Natural killer cell (primary cell): ENCODE measurements at regions not wholly inside any gene's neighbourhood (a gene's known extent, or its start where the extent isn't known, plus 50 kb on each side); places are given as distances from the start of the nearest gene placed in this dataset.

ENCODE experiments used
- ATAC-seq, 3 donors: fragments of 150-1000 bp in 2 of 3; fragments of 200-7000 bp in 1 of 3; cut with Tn5 transposase; 1 replicate in 1 of 3; 2 replicates in 2 of 3; pipeline ENCODE4 v1.10.0; 2021; ENCODE audit warnings: mild to moderate bottlenecking in 2 of 3, moderate library complexity in 2 of 3
- DNase-seq, 2 donors: peaks; one replicate each; pipeline versions ENCODE4 v3.0.0 to v3.0.0-alpha.2; 2013 to 2021; ENCODE audit warnings: mixed read lengths in 1 of 2
- H3K27ac ChIP-seq: one replicate; pipeline ENCODE4 v1.5.1; 2013; ENCODE audit warnings: mild to moderate bottlenecking, low read length
- H3K27me3 ChIP-seq: one replicate; pipeline ENCODE4 v1.6.1; 2013; ENCODE audit warnings: low read length; ENCODE audit not compliant: control insufficient read depth, insufficient read depth
- H3K36me3 ChIP-seq: one replicate; pipeline ENCODE4 v1.6.1; 2013; ENCODE audit warnings: low read length; ENCODE audit not compliant: control insufficient read depth, insufficient read depth
- H3K4me1 ChIP-seq: one replicate; pipeline ENCODE4 v1.6.1; 2013; ENCODE audit warnings: low read length; ENCODE audit not compliant: control insufficient read depth, insufficient read depth
- H3K4me3 ChIP-seq: one replicate; pipeline ENCODE4 v1.5.1; 2013; ENCODE audit warnings: low read length
- H3K9me3 ChIP-seq: one replicate; pipeline ENCODE4 v1.6.1; 2013; ENCODE audit warnings: low read length; ENCODE audit not compliant: control insufficient read depth, insufficient read depth
- H3K27ac Mint-ChIP-seq, 2 donors: one replicate each; pipeline ENCODE4 v1.8.0; 2022; ENCODE audit warnings: mild to moderate bottlenecking in 2 of 2, mixed read lengths in 2 of 2, moderate library complexity in 1 of 2
- H3K27me3 Mint-ChIP-seq, 2 donors: one replicate each; pipeline ENCODE4 v1.8.0; 2022; ENCODE audit warnings: low read depth in 2 of 2, mixed read lengths in 2 of 2
- H3K36me3 Mint-ChIP-seq: one replicate; pipeline ENCODE4 v1.8.0; 2022; ENCODE audit warnings: mixed read lengths
- H3K4me1 Mint-ChIP-seq, 2 donors: one replicate each; pipeline ENCODE4 v1.8.0; 2022; ENCODE audit warnings: mixed read lengths in 2 of 2
- H3K4me3 Mint-ChIP-seq: one replicate; pipeline ENCODE4 v1.8.0; 2022; ENCODE audit warnings: mild to moderate bottlenecking, moderate library complexity, mixed read lengths
- H3K9me3 Mint-ChIP-seq, 2 donors: one replicate each; pipeline ENCODE4 v1.8.0; 2022; ENCODE audit warnings: mixed read lengths in 2 of 2
- CTCF ChIP-seq: fragments of 200-600 bp; IDR thresholded peaks from one replicate; pipeline ENCODE4 v1.8.0; 2022; ENCODE audit warnings: antibody characterized with exemption
- WGBS: methylation state at CpG from one replicate; pipeline ENCODE4 v1.1.7; 2013; ENCODE audit warnings: missing lambda C conversion rate; ENCODE audit not compliant: insufficient coverage; 5-methylcytosine and 5-hydroxymethylcytosine counted together
- intact Hi-C: fragments of 100-400 bp; cut with micrococcal nuclease; formaldehyde crosslinking; loops from one replicate; pipeline ENCODE4 v1.14.2; 2022

GRCh38 chr7:42621543-42622219 lies 290.2 kb downstream of the C7orf25 start:
- peaks cover 5% of the 10 kb centered on the region for H3K27me3 ChIP-seq
- TF ChIP-seq CTCF = no peak
- no peak overlapping the region for H3K27ac Mint-ChIP-seq
- ATAC-seq (no peak), DNase-seq (no peak)
- no peak overlapping the region for H3K4me3 ChIP-seq
- H3K9me3 Mint-ChIP-seq = no peaks in the 10 kb centered on the region
- peaks cover 0 to 5% of the 10 kb centered on the region in 2 donors for H3K4me1 Mint-ChIP-seq
- H3K27me3 Mint-ChIP-seq = peaks cover 0 to 4% of the 10 kb centered on the region in 2 donors
- no peaks in the 10 kb centered on the region for H3K36me3 ChIP-seq
- intact Hi-C loops = no loop called here
- no peaks in the 10 kb centered on the region for H3K4me1 ChIP-seq
- H3K36me3 Mint-ChIP-seq = no peaks in the 10 kb centered on the region
- H3K27ac ChIP-seq = no peak overlapping the region
- no peak overlapping the region for H3K4me3 Mint-ChIP-seq
- WGBS = 79% methylated on average over 2 of the region's 3 CpGs
- H3K9me3 ChIP-seq = no peaks in the 10 kb centered on the region

DNA sequence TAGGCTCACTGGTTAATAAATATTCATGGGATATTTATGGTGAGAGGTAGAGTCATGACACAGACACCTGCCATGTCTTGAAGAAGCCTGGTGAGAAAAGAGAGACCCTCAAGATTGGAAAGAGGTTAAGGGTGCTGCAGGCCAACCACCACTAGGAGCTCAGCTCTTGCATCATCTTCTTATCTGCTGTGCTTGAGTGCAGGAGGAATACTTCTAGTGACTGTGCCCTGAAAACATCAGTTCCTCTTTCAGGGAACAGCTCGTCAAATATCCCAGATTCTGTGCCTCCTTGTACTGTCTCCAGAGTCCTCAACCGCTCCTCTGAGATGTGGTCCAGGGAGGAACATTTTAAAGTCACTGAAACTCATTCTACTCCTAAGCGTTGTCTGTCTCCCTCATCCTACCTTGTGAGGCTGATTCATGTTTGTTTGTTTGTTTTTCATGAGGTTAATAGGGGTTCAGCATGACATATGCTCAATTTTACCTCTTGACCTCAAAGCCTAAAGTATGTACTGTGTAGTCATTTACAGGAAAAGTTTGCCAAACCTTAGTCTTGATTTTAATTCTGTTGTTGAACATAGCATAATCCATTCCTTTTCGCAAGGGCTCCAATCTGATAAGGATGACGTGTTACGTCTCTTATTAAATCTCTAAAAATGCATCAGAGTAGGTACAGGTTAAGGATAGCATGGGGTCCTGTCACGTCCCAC lies 293.1 kb downstream of the C7orf25 start:
- Mint-ChIP-seq H3K4me1 (peaks cover 0 to 3% of the 10 kb centered on the region in 2 donors), H3K36me3 (no peaks in the 10 kb centered on the region), H3K27me3 (peaks cover 0 to 7% of the 10 kb centered on the region in 2 donors), H3K9me3 (no peaks in the 10 kb centered on the region), H3K27ac (no peak overlapping the region), H3K4me3 (no peak overlapping the region)
- intact Hi-C loops = no loop called here
- Histone ChIP-seq H3K27me3 (no peaks in the 10 kb centered on the region), H3K4me3 (no peak overlapping the region), H3K36me3 (no peaks in the 10 kb centered on the region), H3K4me1 (no peaks in the 10 kb centered on the region), H3K9me3 (no peaks in the 10 kb centered on the region), H3K27ac (no peak overlapping the region)
- DNase-seq = no peak
- 82% methylated on average over 7 of the region's 7 CpGs for WGBS
- TF ChIP-seq CTCF = no peak
- ATAC-seq = no peak

- H3K9me3 ChIP-seq = no peaks in the 10 kb centered on the region
- ATAC-seq = no peak
Observed at GRCh38 chr7:42617806-42618457, 293.9 kb downstream of the C7orf25 start.

More at GRCh38 chr7:42617806-42618457, 293.9 kb downstream of the C7orf25 start:
- Mint-ChIP-seq H3K4me3 (no peak overlapping the region), H3K9me3 (no peaks in the 10 kb centered on the region), H3K27me3 (peaks cover 0 to 7% of the 10 kb centered on the region in 2 donors), H3K4me1 (no peaks in the 10 kb centered on the region), H3K36me3 (no peaks in the 10 kb centered on the region), H3K27ac (no peak overlapping the region)
- no peaks in the 10 kb centered on the region for H3K27me3 ChIP-seq
- no peak overlapping the region for H3K4me3 ChIP-seq
- no peak for TF ChIP-seq CTCF
- DNase-seq = no peak
- H3K4me1 ChIP-seq = no peaks in the 10 kb centered on the region
- intact Hi-C loops = no loop called here
- 66% methylated on average over 8 of the region's 8 CpGs for WGBS
- H3K36me3 ChIP-seq = no peaks in the 10 kb centered on the region
- no peak overlapping the region for H3K27ac ChIP-seq
